Subcutaneous abdominal adipose tissue (tissue), 5 donors: ENCODE measurements at regions not wholly inside any gene's neighbourhood (a gene's known extent, or its start where the extent isn't known, plus 50 kb on each side); places are given as distances from the start of the nearest gene placed in this dataset.

Experiments used
- H3K27ac ChIP-seq: one replicate; pipeline ENCODE4 v1.7.0; 2013; ENCODE audit warnings: low read depth, mild to moderate bottlenecking, inconsistent platforms, low read length, moderate library complexity
- H3K27me3 ChIP-seq, 5 donors: one replicate each; pipeline ENCODE4 v1.7.0; 2013; ENCODE audit warnings: low read length in 5 of 5, inconsistent platforms in 1 of 5; ENCODE audit not compliant: control insufficient read depth in 5 of 5, insufficient read depth in 4 of 5
- H3K36me3 ChIP-seq, 5 donors: one replicate each; pipeline ENCODE4 v1.7.0; 2013; ENCODE audit warnings: low read length in 5 of 5; ENCODE audit not compliant: control insufficient read depth in 5 of 5, insufficient read depth in 5 of 5
- H3K4me1 ChIP-seq, 5 donors: one replicate each; pipeline ENCODE4 v1.7.0; 2013; ENCODE audit warnings: low read length in 5 of 5, mild to moderate bottlenecking in 3 of 5, moderate library complexity in 1 of 5; ENCODE audit not compliant: control insufficient read depth in 5 of 5, insufficient read depth in 5 of 5
- H3K4me3 ChIP-seq, 5 donors: one replicate each; pipeline ENCODE4 v1.7.0; 2013; ENCODE audit warnings: low read length in 5 of 5, low read depth in 1 of 5
- H3K9ac ChIP-seq, 5 donors: one replicate each; pipeline ENCODE4 v1.7.0; 2013; ENCODE audit warnings: low read length in 5 of 5, mild to moderate bottlenecking in 4 of 5, moderate library complexity in 3 of 5
- H3K9me3 ChIP-seq, 5 donors: one replicate each; pipeline ENCODE4 v1.7.0; 2013; ENCODE audit warnings: low read length in 5 of 5; ENCODE audit not compliant: control insufficient read depth in 5 of 5
- donor health status: healthy.
- donor health status: healthy.
- donor health status: healthy.
- donor health status: healthy.
- donor health status: healthy.

DNA sequence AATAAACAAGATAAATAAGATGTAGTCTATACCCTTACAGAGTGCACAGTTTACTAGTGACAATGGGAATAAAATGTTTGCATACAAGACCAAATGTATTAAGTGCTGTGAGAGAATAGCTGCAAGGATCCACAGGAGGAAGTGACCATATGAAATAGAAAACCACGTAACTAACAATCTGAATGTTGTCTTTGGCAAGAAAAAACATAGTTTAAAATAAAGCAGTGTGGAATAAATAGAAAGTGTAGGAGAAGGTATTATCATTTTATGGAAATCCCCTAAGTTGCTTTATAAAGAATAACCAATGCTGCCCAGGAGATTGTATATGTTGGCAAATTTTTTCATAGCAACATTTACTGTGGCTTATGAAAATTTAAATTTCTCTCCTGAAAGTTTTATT, 116.1 kb downstream of the PCDH7 start:
- Histone ChIP-seq H3K36me3 (no peaks in the 10 kb centered on the region), H3K9ac (no peak overlapping the region), H3K4me1 (no peaks in the 10 kb centered on the region), H3K4me3 (no peak overlapping the region), H3K9me3 (no peaks in the 10 kb centered on the region), H3K27ac (no peak overlapping the region), H3K27me3 (no peaks in the 10 kb centered on the region)

DNA sequence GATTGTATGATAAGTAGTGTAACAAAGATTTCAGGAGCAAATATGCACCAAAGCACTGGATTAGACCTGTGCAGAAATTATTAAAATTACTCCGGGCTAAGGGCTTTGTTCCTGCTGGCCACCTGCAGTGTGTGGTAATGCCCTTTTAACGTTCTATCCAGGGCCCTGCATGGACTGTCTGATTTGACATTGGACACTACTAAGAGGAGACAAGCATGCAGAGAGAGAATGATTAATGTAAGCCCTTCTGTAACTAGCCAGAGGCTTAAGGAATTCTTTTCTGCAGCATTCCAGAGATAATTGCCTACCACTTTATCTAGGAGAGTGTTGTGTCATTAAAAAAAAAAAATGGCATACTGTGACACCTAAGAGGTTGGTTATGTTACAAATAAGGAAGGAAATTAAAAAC, 117.0 kb downstream of the PCDH7 start:
- Histone ChIP-seq H3K4me1 (no peaks in the 10 kb centered on the region), H3K27ac (no peak overlapping the region), H3K9ac (no peak overlapping the region), H3K9me3 (no peaks in the 10 kb centered on the region), H3K36me3 (no peaks in the 10 kb centered on the region), H3K4me3 (no peak overlapping the region), H3K27me3 (no peaks in the 10 kb centered on the region)

DNA sequence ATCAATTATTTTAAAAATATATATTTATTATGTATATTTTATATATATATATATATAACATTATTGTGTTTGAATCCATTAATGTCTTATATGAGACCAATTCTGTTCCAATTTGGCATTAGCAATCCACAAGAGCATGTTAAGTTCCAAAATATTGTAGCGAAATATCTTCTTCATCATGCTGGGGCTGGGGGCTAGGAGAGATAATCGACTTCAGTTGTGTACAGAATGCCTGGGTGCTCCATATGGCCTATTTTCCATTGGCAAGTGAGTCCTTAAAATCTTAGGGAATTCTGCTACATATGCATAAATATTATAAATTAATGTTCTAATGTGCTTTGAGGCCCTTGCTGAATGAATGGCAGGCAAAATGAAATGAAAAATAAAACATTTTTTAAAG, 117.7 kb downstream of the PCDH7 start:
- H3K4me1 ChIP-seq, result no peaks in the 10 kb centered on the region
- H3K4me3 ChIP-seq, result no peak overlapping the region

DNA sequence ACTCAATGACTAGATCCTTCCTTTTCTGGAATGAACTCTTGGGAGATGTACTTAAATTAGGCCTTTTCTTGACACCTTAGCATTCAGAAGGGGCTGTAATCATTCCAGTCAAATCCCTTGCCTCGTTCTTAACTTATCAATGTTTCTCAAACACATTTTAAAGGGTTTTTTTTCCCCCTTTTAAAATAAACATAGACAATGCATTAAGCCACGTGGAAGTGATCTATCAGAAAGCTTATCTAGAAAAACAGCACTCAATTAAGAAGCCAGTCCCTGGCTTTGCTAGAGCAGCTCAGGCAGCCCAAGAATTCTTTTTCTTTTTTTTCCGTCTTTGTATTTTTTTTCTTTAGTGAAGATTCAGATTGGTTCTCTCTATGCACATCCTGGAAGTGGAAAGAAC, 118.2 kb downstream of the PCDH7 start:
- Histone ChIP-seq H3K9ac (no peak overlapping the region), H3K36me3 (no peaks in the 10 kb centered on the region), H3K27me3 (no peaks in the 10 kb centered on the region)

More for the DNA sequence above, 117.7 kb downstream of the PCDH7 start:
- H3K27me3 ChIP-seq, result no peaks in the 10 kb centered on the region
- H3K9ac ChIP-seq, result no peak overlapping the region
- no peaks in the 10 kb centered on the region for H3K9me3 ChIP-seq
- H3K36me3 ChIP-seq, result no peaks in the 10 kb centered on the region
- no peak overlapping the region for H3K27ac ChIP-seq

DNA sequence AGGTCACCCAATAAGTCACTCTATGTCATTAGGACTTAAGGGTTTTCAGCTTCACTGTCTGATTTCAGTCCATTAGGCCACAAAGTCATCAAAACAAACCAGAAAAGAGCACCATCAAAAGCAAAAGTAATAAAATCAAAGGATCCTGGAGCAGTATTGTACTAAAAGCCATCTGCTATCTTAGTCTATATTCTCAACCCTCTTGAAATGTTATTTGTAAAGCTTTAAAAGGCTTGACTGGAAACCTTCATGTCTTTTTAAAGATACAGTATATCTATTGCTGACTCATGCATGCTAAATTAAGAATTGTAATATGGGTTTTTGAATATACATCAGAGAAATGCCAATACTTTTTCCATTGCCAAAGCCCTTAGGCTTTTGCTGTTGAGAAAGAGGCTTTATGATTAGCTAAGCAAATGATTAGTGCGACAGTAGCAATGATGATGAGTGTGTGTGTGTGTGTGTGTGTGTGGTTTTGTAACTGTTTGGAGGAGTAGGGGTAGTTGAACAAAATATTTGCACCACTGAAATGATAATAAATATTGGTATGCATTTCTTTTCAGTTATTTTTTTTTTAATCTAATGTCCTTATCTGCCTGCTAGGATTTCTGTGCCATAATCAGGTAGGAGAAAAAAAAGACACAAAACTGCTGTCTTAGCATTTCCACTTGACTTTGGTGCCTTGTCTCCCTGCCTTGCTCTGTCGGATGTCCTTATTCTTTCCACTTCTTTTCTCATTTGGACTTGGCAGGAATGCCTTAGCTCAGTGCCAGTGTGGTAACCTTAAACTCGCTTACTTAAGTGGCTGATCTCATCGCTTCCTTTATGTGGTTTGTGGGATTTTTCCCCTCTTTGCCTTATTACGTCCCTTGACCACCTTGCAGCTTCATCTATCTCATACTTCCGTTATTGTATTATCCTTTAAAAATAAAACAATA, 119.7 kb downstream of the PCDH7 start:
- no peak overlapping the region for H3K27ac ChIP-seq
- no peaks in the 10 kb centered on the region for H3K9me3 ChIP-seq
- H3K4me1 ChIP-seq, result no peaks in the 10 kb centered on the region
- no peak overlapping the region for H3K4me3 ChIP-seq
- no peaks in the 10 kb centered on the region for H3K36me3 ChIP-seq
- no peaks in the 10 kb centered on the region for H3K27me3 ChIP-seq
- H3K9ac ChIP-seq, result no peak overlapping the region

More for the DNA sequence above, 118.2 kb downstream of the PCDH7 start:
- no peak overlapping the region for H3K27ac ChIP-seq
- no peaks in the 10 kb centered on the region for H3K4me1 ChIP-seq
- no peak overlapping the region for H3K4me3 ChIP-seq
- no peaks in the 10 kb centered on the region for H3K9me3 ChIP-seq

DNA sequence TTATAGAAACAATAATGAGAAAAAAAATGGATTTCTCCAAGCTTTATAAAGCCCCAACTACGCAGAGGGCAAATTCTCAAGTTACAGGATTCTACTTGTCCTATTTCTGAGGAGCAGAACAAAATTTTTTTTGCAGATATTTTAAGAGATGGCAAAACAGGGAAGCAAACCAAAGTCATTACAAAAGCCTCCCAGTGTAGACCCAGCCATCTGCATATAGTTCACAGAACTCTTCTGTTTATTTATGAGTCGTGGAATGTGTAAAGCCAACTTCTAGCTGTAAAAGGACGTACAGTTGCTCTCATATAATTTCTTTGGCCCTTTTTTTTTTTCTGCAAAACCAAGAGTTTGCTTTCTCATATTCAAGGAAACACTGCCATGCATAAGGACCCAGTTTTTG, 120.4 kb downstream of the PCDH7 start:
- H3K4me1 ChIP-seq, result no peaks in the 10 kb centered on the region
- no peak overlapping the region for H3K4me3 ChIP-seq

DNA sequence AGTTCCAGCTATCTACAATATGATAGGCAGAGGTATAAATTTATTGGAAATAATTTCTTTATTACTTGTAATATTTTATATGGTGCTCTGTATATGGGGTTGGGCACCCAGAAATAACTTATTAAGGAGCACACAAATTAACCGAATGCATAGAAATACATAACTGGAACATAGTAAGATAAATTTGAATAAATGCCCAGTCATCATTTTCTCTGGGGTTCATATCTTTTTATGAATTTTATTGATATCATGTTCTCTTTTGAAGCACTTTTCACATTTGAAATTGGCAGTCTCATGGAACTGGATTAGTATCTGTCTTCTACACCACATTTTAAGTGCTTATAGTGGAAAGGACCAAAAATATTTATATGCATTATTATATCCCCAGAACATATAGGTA, 122.0 kb downstream of the PCDH7 start:
- Histone ChIP-seq H3K4me3 (no peak overlapping the region), H3K4me1 (no peaks in the 10 kb centered on the region), H3K36me3 (no peaks in the 10 kb centered on the region), H3K9me3 (no peaks in the 10 kb centered on the region), H3K9ac (no peak overlapping the region), H3K27ac (no peak overlapping the region), H3K27me3 (no peaks in the 10 kb centered on the region)

More for the DNA sequence above, 120.4 kb downstream of the PCDH7 start:
- Histone ChIP-seq H3K36me3 (no peaks in the 10 kb centered on the region), H3K9ac (no peak overlapping the region), H3K9me3 (no peaks in the 10 kb centered on the region), H3K27me3 (no peaks in the 10 kb centered on the region), H3K27ac (no peak overlapping the region)

DNA sequence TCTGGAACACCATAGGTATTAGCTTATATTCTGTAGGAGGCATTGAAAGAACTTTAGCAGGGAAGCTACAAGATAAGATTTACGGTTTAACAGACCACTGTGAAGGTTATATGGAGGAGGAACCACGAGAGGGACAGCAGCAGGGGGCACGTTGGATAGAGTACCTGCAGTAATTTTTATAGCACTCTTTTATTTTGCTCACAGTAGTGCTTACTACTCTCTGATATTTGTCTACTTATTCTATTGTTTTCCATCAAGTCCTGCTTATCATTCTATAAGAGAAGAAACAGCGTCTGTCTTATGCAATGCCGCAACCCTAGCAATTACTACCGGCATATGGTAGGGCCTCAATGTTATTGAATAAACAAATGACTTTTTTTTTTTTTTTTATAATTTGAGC, 122.5 kb downstream of the PCDH7 start:
- no peaks in the 10 kb centered on the region for H3K4me1 ChIP-seq

DNA sequence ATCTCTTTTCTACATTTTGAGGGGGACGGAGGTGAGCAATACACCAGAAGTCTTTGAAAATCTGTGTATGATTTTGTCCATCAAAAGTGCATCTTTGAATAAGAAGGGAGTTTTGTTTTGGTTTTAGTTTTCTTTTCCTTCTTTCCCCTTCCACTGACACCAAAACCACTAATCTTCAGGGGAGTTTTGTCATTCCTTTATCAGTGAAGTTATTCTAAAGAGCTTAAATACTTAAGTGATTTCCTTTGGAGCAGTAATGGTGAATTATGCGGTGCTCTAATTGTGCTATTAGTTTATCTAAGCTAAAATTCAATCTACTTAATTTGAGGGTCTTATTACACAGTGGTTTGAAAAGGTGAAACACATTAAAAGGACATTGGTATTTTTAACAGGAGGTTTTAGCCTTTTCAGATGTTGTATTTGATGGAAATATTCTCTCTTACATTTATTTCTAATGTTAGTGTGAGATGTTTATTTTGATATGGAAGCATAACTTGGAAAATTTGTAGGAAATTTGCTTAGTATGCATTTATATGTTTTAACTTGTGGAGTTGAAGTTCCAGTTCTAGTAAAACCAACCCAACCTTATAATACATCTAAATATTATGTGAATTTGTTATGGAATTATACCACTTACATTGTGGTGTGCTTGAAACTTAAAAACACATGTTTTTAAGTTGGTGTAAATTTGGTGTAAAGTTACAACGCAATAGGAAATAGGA, 124.9 kb downstream of the PCDH7 start:
- no peaks in the 10 kb centered on the region for H3K27me3 ChIP-seq
- no peaks in the 10 kb centered on the region for H3K9me3 ChIP-seq
- no peak overlapping the region for H3K9ac ChIP-seq
- H3K4me3 ChIP-seq, result no peak overlapping the region
- H3K36me3 ChIP-seq, result no peaks in the 10 kb centered on the region
- H3K27ac ChIP-seq, result no peak overlapping the region
- no peaks in the 10 kb centered on the region for H3K4me1 ChIP-seq

More for the DNA sequence above, 122.5 kb downstream of the PCDH7 start:
- H3K9me3 ChIP-seq, result no peaks in the 10 kb centered on the region
- no peaks in the 10 kb centered on the region for H3K27me3 ChIP-seq
- no peak overlapping the region for H3K27ac ChIP-seq
- H3K4me3 ChIP-seq, result no peak overlapping the region
- no peak overlapping the region for H3K9ac ChIP-seq
- no peaks in the 10 kb centered on the region for H3K36me3 ChIP-seq

DNA sequence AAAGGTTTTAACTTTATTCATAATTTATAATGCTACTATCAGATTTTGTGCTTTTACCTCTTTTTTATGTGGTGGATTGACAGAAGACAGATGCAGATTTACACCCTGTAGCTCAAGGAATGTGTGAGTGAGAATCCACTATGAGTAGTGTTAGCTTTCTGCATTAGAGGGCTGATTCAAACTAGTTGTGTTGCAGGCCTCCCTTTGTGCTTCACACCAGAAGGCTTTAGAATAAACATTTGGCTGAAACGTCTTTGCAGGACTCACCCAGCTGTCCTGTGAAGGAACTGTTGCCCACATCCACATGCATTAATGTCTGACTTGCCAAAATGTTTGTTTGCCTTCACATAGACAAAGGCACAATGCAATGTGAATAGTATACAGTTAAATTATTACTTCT, 127.0 kb downstream of the PCDH7 start:
- no peaks in the 10 kb centered on the region for H3K27me3 ChIP-seq
- no peak overlapping the region for H3K9ac ChIP-seq
- no peak overlapping the region for H3K27ac ChIP-seq
- H3K4me1 ChIP-seq, result no peaks in the 10 kb centered on the region
- H3K4me3 ChIP-seq, result no peak overlapping the region
- H3K36me3 ChIP-seq, result no peaks in the 10 kb centered on the region
- no peaks in the 10 kb centered on the region for H3K9me3 ChIP-seq
